ENCODE measurements at regions not wholly inside any gene's neighbourhood (a gene's known extent, or its start where the extent isn't known, plus 50 kb on each side); places are given as distances from the start of the nearest gene placed in this dataset.

- POLR2A ChIA-PET: no interaction called here
- CTCF ChIA-PET: no interaction called here
- DNase-seq (ENCODE audit: low read depth, low spot score): no peak
- H3K4me3 ChIP-seq (ENCODE audit: low read depth, low read length): no peak overlapping the region
- TF ChIP-seq CTCF (IDR thresholded peaks at IDR 0.05; ENCODE audit: insufficient read depth, low read length, missing control alignments): no peak
These were observed 59.7 kb downstream of the NHLRC1 start for GRCh38 chr6:18062733-18063132.

- H3K4me3 ChIP-seq (ENCODE audit: low read depth, low read length): no peak overlapping the region
- ChIA-PET POLR2A (no interaction called here), CTCF (no interaction called here)
- no peak for DNase-seq (ENCODE audit: low read depth, low spot score)
- no peak for TF ChIP-seq CTCF (IDR thresholded peaks at IDR 0.05; ENCODE audit: insufficient read depth, low read length, missing control alignments)
These were observed 64.0 kb downstream of the NHLRC1 start for GRCh38 chr6:18058429-18058828.

- no peak overlapping the region for H3K4me3 ChIP-seq (ENCODE audit: low read depth, low read length)
- ChIA-PET POLR2A (no interaction called here), CTCF (no interaction called here)
- no peak for DNase-seq (ENCODE audit: low read depth, low spot score)
- no peak for TF ChIP-seq CTCF (IDR thresholded peaks at IDR 0.05; ENCODE audit: insufficient read depth, low read length, missing control alignments)
These were observed 66.6 kb downstream of the NHLRC1 start for GRCh38 chr6:18055714-18056382.

GRCh38 chr6:18055098-18055497 is 67.4 kb downstream of the NHLRC1 start:
- POLR2A ChIA-PET: no interaction called here
- no peak overlapping the region for H3K4me3 ChIP-seq (ENCODE audit: low read depth, low read length)
- no peak for DNase-seq (ENCODE audit: low read depth, low spot score)
- CTCF ChIA-PET: no interaction called here
- no peak for TF ChIP-seq CTCF (IDR thresholded peaks at IDR 0.05; ENCODE audit: insufficient read depth, low read length, missing control alignments)

GRCh38 chr6:18053555-18054445 is 66.4 kb upstream of the KIF13A start:
- ChIA-PET POLR2A (no interaction called here), CTCF (interaction anchor here (0.6 kb wide), 1 partner anchor 15 kb away, joined by 3 read pairs; no protein-coding TSS in a partner anchor)
- TF ChIP-seq CTCF (IDR thresholded peaks at IDR 0.05; ENCODE audit: insufficient read depth, low read length, missing control alignments): no peak
- DNase-seq (ENCODE audit: low read depth, low spot score): no peak
- no peak overlapping the region for H3K4me3 ChIP-seq (ENCODE audit: low read depth, low read length)

GRCh38 chr6:18053078-18053477 is 65.6 kb upstream of the KIF13A start:
- TF ChIP-seq CTCF (IDR thresholded peaks at IDR 0.05; ENCODE audit: insufficient read depth, low read length, missing control alignments): no peak
- CTCF ChIA-PET: no interaction called here
- POLR2A ChIA-PET: no interaction called here
- no peak for DNase-seq (ENCODE audit: low read depth, low spot score)
- no peak overlapping the region for H3K4me3 ChIP-seq (ENCODE audit: low read depth, low read length)
